GM12892 (cell line): ENCODE measurements at regions not wholly inside any gene's neighbourhood (a gene's known extent, or its start where the extent isn't known, plus 50 kb on each side); places are given as distances from the start of the nearest gene placed in this dataset.

Experiments used
- DNase-seq: peaks from one replicate; pipeline ENCODE4 v3.0.0; 2011; ENCODE audit not compliant: insufficient read length
- FAIRE-seq: peaks from 2 replicates; lab custom pipeline; 2011; peaks lifted over from hg19 to GRCh38; lab: Jason Lieb, UNC
- POLR2A ChIP-seq: IDR thresholded peaks from 2 replicates; pipeline ENCODE4 v1.6.1; 2011; ENCODE audit warnings: low read depth, low read length, control low read depth
- POLR2AphosphoS5 ChIP-seq: IDR thresholded peaks from 2 replicates; pipeline ENCODE4 v1.6.1; 2011; ENCODE audit warnings: low read depth, low read length, control low read depth
- TAF1 ChIP-seq: IDR thresholded peaks from 2 replicates; pipeline ENCODE4 v1.6.1; 2011; ENCODE audit warnings: low read depth, mild to moderate bottlenecking, control low read depth, low read length, borderline replicate concordance

DNA sequence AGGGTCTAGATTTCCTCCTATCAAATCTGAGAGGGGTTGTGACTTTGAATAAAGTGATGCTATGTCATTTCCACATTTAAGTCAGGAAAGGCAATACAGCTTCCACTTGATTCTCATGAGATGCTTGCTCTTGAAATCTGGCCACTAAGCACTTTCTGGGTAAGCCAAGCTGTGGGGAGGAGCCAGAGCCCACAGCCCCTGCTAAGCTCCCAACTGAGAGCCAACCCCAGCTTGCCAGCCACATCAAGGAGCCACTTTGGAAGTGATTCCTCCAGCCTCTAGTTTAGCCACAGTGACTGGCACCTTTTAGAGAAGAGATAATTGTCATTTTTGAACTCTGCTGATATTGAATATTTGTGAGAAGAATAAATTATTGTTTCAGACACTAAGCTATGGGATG is 1441.5 kb upstream of the IGFBP7 start:
- TF ChIP-seq POLR2A (no peak), POLR2AphosphoS5 (no peak), TAF1 (no peak)
- DNase-seq (no peak), FAIRE-seq (no peak)

- TF ChIP-seq POLR2AphosphoS5 (no peak), TAF1 (no peak), POLR2A (no peak)
- FAIRE-seq: no peak
- no peak for DNase-seq
Measured at GRCh38 chr4:58543465-58543864, 1433.3 kb upstream of the IGFBP7 start.

GRCh38 chr4:58541926-58542325 is 1431.7 kb upstream of the IGFBP7 start:
- no peak for FAIRE-seq
- TF ChIP-seq POLR2AphosphoS5: no peak
- no peak for TF ChIP-seq POLR2A
- TF ChIP-seq TAF1: no peak
- no peak for DNase-seq

GRCh38 chr4:58522765-58523382 is 1412.7 kb upstream of the IGFBP7 start:
- no peak for DNase-seq
- TF ChIP-seq POLR2A (no peak), POLR2AphosphoS5 (no peak)
- no peak for FAIRE-seq

DNA sequence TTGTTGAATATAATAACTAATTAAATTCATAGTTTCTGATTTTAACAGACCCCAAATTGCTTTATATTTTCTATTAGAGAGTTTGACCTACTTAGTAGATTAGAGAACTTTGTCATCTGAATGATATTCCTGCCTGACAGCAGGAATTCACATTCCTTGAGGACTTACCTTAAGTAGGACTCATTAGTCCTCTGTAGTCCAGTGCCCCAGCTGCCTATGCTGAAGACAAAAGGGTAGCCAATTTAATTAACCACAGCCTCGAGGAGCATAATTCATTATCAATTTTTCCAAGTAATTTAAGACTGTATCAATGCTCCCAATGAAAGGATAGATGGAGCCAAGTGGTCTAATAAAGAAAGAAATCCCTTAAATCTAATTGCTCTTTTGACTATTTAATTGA is 1405.0 kb upstream of the IGFBP7 start:
- TF ChIP-seq TAF1: no peak
- FAIRE-seq (no peak), DNase-seq (no peak)

- no peak for DNase-seq
Measured at GRCh38 chr4:58514299-58514698, 1404.1 kb upstream of the IGFBP7 start.

GRCh38 chr4:58510652-58511051 is 1400.5 kb upstream of the IGFBP7 start:
- FAIRE-seq (no peak), DNase-seq (no peak)
- TF ChIP-seq POLR2AphosphoS5: no peak
- no peak for TF ChIP-seq TAF1
- TF ChIP-seq POLR2A: no peak

More at GRCh38 chr4:58514299-58514698, 1404.1 kb upstream of the IGFBP7 start:
- TF ChIP-seq POLR2A: no peak
- TF ChIP-seq POLR2AphosphoS5: no peak
- TF ChIP-seq TAF1: no peak
- no peak for FAIRE-seq

DNA sequence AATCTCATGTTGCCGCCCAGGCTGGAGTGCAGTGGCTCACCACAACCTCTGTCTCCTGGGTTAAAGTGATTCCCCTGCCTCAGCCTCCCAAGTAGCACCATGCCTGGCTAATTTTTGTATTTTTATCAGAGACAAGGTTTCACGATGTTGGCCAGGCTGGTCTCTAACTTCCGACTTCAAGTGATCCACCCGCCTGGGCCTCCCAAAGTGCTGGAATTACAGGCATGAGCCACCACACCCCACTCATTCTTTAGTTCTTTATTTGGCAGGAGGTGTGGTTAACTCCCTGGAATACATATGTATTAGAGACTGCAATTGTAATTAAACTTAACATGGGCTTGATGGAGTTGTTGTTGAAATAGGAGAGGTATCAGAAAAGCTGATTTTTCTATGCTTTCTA is 1396.9 kb upstream of the IGFBP7 start:
- FAIRE-seq (no peak), DNase-seq (no peak)
- TF ChIP-seq POLR2AphosphoS5 (no peak), TAF1 (no peak), POLR2A (no peak)

- DNase-seq (no peak), FAIRE-seq (no peak)
- TF ChIP-seq POLR2AphosphoS5 (no peak), POLR2A (no peak), TAF1 (no peak)
Measured at GRCh38 chr4:58502839-58503238, 1392.7 kb upstream of the IGFBP7 start.

DNA sequence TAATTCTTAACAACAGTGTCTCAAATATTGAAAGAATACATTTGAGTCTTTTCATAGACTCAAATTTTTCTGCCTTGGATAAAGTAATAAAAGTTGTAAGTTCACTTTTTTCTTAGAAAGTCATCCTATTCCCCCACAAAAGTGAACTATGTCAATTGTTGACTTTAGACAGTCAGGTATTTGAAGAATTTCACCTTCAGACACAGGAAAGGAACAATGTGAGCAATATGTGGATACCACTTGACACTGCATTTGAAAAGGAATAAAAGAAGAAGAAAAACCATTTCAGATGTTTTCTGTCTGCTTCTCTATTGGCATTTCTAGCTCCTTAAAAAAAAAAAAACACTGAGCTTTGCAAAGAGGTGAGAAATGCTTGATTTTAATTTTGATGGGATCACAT is 1389.0 kb upstream of the IGFBP7 start:
- TF ChIP-seq POLR2AphosphoS5 (no peak), POLR2A (no peak), TAF1 (no peak)
- FAIRE-seq: no peak
- no peak for DNase-seq

- no peak for FAIRE-seq
- DNase-seq: no peak
- TF ChIP-seq POLR2A (no peak), TAF1 (no peak), POLR2AphosphoS5 (no peak)
Measured at GRCh38 chr4:58491620-58492019, 1381.4 kb upstream of the IGFBP7 start.

DNA sequence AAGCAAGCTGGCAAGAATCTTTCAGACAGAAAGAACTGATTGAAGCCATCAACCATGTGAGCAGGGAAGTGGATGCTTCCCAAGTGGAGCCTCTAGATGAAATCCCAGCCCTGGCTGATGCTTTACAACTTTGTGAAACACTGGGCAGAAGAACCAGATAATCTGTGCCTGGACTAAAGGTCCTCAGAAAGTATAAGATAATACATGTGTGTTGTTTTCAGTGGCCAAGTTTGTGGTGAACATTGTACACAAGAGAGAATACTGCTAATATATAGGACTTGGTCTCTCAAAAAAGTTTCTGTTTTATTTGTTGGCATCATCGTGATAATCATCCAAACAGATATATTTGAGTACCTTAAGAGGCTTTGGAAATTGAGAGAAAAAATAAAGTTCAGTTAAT is 1367.8 kb upstream of the IGFBP7 start:
- DNase-seq (no peak), FAIRE-seq (no peak)
- TF ChIP-seq POLR2A: no peak
- TF ChIP-seq TAF1: no peak
- TF ChIP-seq POLR2AphosphoS5: no peak

GRCh38 chr4:58477513-58477912 is 1367.3 kb upstream of the IGFBP7 start:
- DNase-seq (no peak), FAIRE-seq (no peak)
- no peak for TF ChIP-seq TAF1
- no peak for TF ChIP-seq POLR2A
- TF ChIP-seq POLR2AphosphoS5: no peak

DNA sequence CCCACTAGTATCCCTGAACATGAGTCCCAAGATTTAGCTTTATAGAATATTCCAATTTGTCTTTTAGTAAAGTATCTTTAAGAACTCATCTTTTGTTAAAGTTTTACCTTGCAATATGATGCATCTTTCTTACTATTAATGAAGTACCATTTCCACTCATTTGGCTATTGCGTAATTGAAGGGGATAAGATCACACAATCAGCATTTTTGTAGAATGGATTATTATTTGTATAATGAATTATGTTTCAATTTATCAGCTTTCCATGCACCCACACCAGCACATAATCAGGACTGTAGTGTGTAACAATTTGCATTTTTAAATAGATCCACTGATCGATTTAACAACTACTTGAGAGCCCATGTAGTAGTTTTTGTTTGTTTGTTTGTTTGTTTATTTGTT is 1364.9 kb upstream of the IGFBP7 start:
- TF ChIP-seq POLR2AphosphoS5 (no peak), TAF1 (no peak), POLR2A (no peak)
- no peak for DNase-seq
- FAIRE-seq: no peak
